ENCODE measurements at regions not wholly inside any gene's neighbourhood (a gene's known extent, or its start where the extent isn't known, plus 50 kb on each side); places are given as distances from the start of the nearest gene placed in this dataset.

DNA sequence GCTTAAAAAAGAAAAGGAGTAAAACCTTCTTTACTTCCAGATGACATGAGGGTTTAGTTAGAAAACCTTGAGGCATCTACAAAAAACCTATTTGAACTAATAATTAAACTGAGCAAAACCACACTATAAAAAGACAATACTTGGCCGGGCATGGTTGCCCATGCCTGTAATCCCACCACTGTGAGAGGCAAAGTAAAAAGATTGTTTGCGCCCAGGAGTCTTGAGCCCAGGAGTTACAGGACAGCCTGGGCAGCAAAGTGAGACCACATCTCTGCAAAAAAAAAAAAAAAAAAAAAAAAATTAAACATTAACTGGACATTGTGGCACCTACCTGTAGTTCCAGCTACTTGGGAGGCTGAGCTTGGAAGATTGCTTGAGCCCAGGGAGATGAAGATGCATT lies 502.8 kb upstream of the LRRTM4 start:
- TF ChIP-seq, protein P1, sequence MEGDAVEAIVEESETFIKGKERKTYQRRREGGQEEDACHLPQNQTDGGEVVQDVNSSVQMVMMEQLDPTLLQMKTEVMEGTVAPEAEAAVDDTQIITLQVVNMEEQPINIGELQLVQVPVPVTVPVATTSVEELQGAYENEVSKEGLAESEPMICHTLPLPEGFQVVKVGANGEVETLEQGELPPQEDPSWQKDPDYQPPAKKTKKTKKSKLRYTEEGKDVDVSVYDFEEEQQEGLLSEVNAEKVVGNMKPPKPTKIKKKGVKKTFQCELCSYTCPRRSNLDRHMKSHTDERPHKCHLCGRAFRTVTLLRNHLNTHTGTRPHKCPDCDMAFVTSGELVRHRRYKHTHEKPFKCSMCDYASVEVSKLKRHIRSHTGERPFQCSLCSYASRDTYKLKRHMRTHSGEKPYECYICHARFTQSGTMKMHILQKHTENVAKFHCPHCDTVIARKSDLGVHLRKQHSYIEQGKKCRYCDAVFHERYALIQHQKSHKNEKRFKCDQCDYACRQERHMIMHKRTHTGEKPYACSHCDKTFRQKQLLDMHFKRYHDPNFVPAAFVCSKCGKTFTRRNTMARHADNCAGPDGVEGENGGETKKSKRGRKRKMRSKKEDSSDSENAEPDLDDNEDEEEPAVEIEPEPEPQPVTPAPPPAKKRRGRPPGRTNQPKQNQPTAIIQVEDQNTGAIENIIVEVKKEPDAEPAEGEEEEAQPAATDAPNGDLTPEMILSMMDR (IDR thresholded peaks at IDR 0.05; ENCODE audit: low read length), result no peak
- TF ChIP-seq EZH2 (IDR thresholded peaks at IDR 0.05; ENCODE audit: borderline replicate concordance, low read length), result no peak

All from OCI-LY1 (cell line).